GM18907 (cell line): ENCODE measurements at regions not wholly inside any gene's neighbourhood (a gene's known extent, or its start where the extent isn't known, plus 50 kb on each side); places are given as distances from the start of the nearest gene placed in this dataset.
A peak's percentile ranks its signal among the peaks of the same experiment; 100 is the strongest.

Experiments used
- ATAC-seq: cut with Tn5 transposase; IDR thresholded peaks from one replicate; pipeline ENCODE4 v1.9.1; 2021; ENCODE audit warnings: mild to moderate bottlenecking, moderate library complexity; ENCODE audit not compliant: unreplicated experiment

- ATAC-seq, result no peak
Observed at GRCh38 chr4:89556601-89557305, 249.2 kb upstream of the GPRIN3 start.

GRCh38 chr4:89551191-89551590 is 243.6 kb upstream of the GPRIN3 start:
- no peak for ATAC-seq

GRCh38 chr4:89549907-89550306 is 242.3 kb upstream of the GPRIN3 start:
- no peak for ATAC-seq

DNA sequence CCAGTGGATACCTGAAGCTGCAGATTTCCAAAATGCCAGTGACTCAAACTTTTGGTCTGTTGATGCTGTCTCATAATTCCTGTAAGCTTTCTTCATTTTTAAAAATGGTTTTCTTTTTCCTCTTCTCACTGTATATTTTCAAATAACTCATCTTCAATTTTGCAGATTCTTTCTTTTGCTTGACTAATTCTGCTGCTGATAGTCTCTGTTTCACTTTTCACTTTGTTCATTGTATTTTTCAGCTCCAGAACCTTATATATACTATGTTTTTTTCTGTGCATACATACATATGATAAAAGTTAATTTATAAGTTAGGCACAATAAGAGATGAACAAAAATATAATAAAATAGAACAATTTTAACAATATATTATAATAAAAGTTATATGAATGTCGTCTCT is 237.7 kb upstream of the GPRIN3 start:
- no peak for ATAC-seq

GRCh38 chr4:89541998-89542397 is 234.4 kb upstream of the GPRIN3 start:
- no peak for ATAC-seq

- ATAC-seq, result no peak
Observed at GRCh38 chr4:89539797-89540711, 232.5 kb upstream of the GPRIN3 start.

DNA sequence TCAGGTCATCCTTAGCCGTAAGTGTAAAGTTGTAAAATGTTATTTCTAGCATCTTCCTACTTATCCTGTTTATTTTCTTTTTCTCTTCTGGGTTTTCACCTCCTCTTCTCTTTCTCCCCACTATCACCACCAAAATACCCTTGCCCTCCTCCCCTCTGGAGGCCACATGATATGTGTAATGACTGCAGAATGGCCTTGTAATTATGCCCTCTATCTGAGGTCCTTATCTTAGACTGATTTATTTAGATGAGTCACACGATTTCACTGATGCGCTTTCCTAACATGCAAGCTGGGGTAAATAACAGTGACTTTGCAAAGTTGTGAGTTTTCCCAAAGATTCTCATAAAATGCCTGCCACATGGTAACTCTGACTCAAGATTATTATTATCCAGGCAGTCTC is 231.8 kb upstream of the GPRIN3 start:
- no peak for ATAC-seq

GRCh38 chr4:89538886-89539285 is 231.3 kb upstream of the GPRIN3 start:
- ATAC-seq, result no peak

DNA sequence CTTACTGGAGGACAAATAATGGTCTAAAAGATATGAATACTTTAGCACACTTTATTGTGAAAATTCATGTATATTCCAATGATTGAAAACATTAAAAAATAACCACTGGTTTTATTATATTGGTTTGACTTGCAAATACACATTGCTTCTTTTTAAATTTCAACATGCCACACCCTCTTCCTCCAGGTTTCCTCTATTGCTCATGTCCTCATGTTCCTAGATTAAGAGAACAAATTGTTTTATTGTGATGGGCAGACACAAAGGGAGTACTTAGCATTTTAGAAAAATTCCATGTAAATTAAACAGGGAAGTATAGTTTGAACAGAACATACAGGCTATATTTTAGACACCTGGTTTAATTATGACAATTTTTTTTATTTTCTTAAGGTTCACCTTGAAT is 230.6 kb upstream of the GPRIN3 start:
- no peak for ATAC-seq

- no peak for ATAC-seq
Observed at GRCh38 chr4:89537281-89537680, 229.7 kb upstream of the GPRIN3 start.

DNA sequence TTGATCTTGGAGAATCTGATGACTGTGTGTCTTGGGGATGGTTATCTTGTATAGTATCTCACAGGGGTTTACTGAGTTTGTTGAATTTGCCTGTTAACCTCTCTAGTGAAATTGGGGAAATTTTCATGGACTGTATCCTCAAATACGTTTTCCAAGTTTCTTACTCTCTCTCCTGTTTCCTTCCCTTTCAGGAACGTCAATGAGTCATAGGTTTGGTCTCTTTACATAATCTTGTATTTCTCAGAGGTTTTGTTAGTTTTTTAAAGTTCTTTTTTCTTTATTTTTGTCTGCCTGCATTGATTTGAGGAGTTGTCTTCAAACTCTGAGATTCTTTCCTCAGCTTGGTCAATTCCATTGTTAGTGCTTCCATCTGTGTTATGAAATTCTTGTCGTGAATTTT is 227.7 kb upstream of the GPRIN3 start:
- no peak for ATAC-seq

GRCh38 chr4:89534356-89534755 is 226.8 kb upstream of the GPRIN3 start:
- ATAC-seq, result no peak

DNA sequence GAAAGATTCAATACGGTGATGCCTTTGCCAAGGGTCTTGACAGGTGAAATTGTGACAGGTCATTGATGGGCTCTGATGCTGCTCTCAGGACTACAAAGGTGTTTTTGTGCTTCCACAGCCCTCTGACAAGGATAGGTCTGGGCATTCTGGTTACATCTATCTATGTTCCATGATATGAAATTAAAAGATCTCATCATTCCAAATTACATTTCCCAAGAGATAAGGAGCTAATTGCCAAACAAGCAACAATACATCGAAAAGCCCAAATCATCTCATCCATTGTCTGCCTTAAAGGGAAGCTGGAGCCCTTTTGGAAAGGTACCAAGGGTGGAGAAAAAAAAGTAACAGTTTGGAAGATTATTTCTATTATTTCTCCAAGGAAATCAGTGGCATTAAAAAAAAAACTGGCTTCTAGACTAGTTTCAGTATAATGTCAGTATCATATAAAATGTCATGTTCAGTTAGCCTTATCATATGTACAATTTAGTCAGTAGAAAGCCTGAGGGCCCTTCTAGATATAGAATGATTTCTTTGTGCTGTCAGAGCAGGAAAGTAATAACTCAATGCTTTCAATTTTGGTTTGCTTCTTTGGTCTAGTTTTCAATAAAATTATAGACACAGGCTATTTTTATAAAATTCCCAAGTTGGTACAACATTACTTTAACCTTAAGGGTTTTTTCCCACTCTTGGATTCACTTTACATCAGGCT is 224.5 kb upstream of the GPRIN3 start:
- ATAC-seq, result no peak

DNA sequence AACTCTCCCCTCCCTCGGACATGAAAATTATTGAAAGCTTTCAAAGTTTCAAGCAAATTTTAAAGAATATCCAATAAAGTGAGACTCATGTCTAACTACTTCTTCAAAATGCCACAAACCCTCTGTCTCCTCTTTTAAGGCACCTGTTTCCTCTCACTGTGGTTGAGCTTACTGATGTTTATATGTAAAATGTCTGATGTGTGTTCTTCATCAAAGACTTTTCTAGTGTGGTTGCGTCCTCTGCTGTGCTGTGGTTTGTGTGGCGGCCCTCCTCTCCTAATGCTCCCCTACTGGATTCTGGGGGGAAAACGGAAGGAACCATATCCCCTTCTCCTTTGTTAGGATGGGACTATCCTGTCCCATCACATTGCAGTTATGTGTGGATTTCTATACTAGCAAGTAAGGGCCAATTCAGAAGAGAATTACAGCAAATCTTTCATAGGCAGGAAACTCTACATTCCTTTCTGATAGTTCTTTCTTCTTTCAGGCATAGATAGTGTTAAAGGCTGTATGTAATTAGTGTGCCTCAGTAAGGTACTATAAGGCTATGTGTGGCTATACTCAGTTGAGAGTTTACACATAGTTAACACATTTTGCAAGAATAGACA is 221.0 kb upstream of the GPRIN3 start:
- no peak for ATAC-seq

DNA sequence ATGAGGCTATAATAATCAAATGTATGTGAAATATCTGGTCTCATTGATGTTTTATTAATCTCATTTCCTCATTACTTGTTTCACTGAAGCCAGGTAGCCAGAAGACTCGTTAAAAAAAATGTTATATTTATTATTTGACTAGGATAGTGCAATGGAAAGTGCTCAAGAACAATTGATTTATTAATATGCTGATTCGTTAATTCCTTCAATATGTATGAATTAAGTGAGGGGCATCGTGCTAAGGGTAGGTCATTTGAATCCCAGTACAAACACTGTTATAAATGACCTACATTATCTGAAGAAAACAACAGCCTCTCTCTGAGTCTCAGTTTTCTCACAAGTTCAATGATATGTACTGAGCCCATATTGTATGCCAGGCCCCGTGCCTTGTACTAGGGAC is 214.2 kb upstream of the GPRIN3 start:
- no peak for ATAC-seq

DNA sequence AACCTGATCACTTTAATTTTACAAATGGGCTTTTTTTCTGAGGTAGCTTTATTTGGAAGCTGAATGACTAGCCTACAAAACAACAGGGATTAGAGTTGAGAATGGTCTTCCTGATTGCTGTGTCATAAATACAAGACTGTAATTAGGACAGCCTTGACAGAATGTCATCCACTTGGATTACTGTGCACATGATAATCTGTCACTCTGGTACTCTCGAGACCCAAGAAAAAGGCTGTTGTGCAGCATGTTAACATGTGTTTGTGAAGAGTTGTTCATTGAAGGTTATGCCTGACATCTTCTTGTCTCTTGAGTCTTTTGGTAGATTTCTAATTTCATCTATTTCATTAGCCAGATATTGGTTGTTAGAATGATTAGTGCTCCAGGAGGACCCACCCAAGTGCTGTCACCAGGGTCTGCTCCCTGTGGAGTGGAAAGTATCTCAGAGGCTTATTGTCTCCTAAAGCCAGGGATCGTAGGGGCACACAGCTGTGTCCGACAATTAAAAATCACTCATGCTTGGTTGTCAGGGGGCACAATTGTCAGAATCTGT is 212.2 kb upstream of the GPRIN3 start:
- ATAC-seq, result no peak

DNA sequence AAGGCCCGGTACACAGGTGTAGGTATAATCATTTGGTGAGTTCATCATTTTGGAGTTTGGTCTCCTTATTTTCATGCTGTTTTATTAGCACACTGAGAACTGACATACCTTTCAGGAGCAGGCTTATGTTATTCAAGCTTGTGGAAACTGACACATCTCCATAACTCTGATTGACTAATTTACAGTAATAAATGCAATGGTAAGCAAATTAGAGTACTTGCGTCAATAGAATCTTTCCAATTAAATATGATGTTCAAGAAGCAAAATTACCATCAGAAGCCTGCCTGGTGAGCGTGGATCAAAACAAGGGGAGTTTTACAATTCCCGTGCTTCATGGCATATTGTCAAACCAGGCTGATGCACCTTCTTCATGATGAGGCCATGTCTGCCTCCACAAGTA is 210.7 kb upstream of the GPRIN3 start:
- ATAC-seq, result no peak

DNA sequence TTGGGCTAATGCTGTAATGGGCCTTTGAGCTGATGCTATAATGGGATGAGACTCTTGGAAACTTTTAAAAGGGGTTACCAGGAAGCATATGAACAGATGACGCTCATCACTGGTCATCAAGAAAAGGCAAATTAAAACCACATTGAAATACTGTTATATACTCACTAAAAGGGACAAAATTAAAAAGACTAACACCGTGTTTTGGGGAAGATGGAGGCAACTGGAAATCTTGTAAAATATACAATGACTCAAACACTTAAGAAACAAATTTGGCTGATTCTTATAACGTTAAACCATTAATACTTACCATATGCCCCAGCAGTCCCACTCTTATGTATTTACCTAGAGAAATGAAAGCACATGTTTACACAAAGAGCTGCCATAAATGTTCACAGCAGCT is 207.2 kb upstream of the GPRIN3 start:
- ATAC-seq, result no peak

DNA sequence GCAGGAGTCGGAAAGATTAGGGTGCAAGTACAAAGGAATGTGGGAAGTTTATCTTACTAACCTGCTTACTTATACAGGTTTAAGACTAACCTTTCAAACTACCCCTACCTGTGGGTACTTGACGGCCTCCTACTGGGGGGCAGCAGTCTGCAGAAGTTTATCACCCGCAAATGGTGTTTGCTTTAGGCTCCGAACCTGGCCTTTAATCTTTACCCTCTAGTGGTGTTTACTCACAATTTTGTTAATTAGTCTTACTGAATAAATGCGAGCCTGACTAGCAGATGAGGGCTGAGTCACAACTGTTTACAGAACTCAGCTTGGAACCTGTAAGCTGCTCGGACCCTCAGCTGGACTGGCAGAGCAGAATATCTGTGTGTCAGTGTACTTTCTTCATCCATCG is 204.2 kb upstream of the GPRIN3 start:
- no peak for ATAC-seq

DNA sequence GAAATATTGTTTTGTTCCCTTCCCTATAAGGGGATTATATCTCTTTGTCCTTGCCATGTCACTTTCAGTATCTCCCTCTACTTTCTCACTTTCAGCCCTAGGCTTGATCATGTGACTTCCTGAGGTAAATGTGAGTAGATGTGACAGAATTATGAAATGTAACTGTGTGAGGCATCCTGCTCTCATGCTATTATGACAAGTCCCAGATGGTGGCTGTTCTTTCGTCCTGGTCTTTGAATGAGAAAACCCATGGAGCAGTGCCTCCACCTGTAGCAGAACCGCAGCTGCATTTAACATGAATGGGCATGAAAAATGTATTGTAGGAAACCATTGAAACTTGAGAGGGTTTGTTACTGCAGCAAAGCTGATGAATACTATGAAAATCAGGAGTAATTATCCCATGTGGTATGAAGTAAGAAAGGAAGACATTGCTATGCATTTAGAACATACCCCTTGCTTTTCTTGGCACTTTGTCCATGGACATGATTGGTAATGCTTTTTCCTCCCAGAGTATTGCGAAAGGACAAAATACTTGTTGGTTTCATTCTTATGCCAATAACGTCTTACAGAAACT is 202.2 kb upstream of the GPRIN3 start:
- peak; percentile 100 for ATAC-seq
